H1 (cell line): ENCODE measurements at regions not wholly inside any gene's neighbourhood (a gene's known extent, or its start where the extent isn't known, plus 50 kb on each side); places are given as distances from the start of the nearest gene placed in this dataset.

ENCODE experiments used
- CTCF ChIA-PET: fragments of 300-600 bp; sonication (Branson Sonifier 250); formaldehyde crosslinking; loops from one replicate; lab custom pipeline; 2021; ENCODE audit not compliant: partially characterized antibody; lab: Charles Lee
- POLR2A ChIA-PET: fragments of 300-600 bp; sonication (Branson Sonifier 250); formaldehyde crosslinking; loops from one replicate; lab custom pipeline; 2021; ENCODE audit warnings: inconsistent platforms; ENCODE audit not compliant: partially characterized antibody; lab: Charles Lee
- DNase-seq, 2 experiments: peaks; one replicate each; pipeline versions ENCODE4 v3.0.0 to v3.0.0-alpha.2; 2010 to 2022; ENCODE audit warnings: low spot score in 2 of 2, low read depth in 1 of 2, mixed read lengths in 1 of 2
- FAIRE-seq: peaks from 2 replicates; lab custom pipeline; 2011; peaks lifted over from hg19 to GRCh38; lab: Jason Lieb, UNC
- H2AFZ ChIP-seq: 2 replicates; pipeline ENCODE4 v1.8.1; 2012; ENCODE audit warnings: low read length, inconsistent platforms
- H2AK5ac ChIP-seq: 2 replicates; pipeline ENCODE4 v1.6.1; 2013; ENCODE audit warnings: low read depth, low read length
- H2BK120ac ChIP-seq: replicated peaks from 2 replicates; pipeline ENCODE3; 2013; ENCODE audit warnings: low read depth, low read length, inconsistent platforms
- H2BK12ac ChIP-seq: 2 replicates; pipeline ENCODE4 v1.6.1; 2013; ENCODE audit warnings: low read depth, low read length
- H2BK15ac ChIP-seq: 2 replicates; pipeline ENCODE4 v1.6.1; 2013; ENCODE audit warnings: low read length
- H2BK20ac ChIP-seq: 2 replicates; pipeline ENCODE4 v1.6.1; 2013; ENCODE audit warnings: low read length
- H2BK5ac ChIP-seq: 2 replicates; pipeline ENCODE4 v1.6.1; 2013; ENCODE audit warnings: low read depth, low read length
- H3K14ac ChIP-seq: 2 replicates; pipeline ENCODE4 v1.6.1; 2013; ENCODE audit warnings: inconsistent platforms; ENCODE audit not compliant: insufficient read length
- H3K18ac ChIP-seq: 2 replicates; pipeline ENCODE4 v1.6.1; 2013; ENCODE audit warnings: low read length; ENCODE audit errors: extremely low read depth
- H3K23ac ChIP-seq: 2 replicates; pipeline ENCODE4 v1.6.1; 2013; ENCODE audit warnings: inconsistent platforms; ENCODE audit not compliant: insufficient read length
- H3K23me2 ChIP-seq: 2 replicates; pipeline ENCODE4 v1.6.1; 2013; ENCODE audit warnings: low read depth, low read length
- H3K27ac ChIP-seq: 2 replicates; pipeline ENCODE4 v1.6.1; 2011; ENCODE audit warnings: low read depth, low read length, inconsistent platforms
- H3K27me3 ChIP-seq, 4 experiments: replicated peaks in 1 of 4; 1 replicate in 1 of 4; 2 replicates in 3 of 4; pipeline versions ENCODE4 v1.6.1 to v1.8.1; 2011 to 2013; ENCODE audit warnings: low read length in 3 of 4, mild to moderate bottlenecking in 3 of 4, inconsistent platforms in 2 of 4, mixed read lengths in 2 of 4, moderate library complexity in 1 of 4; ENCODE audit not compliant: control insufficient read depth in 3 of 4, insufficient read depth in 3 of 4; ENCODE audit errors: extremely low read depth in 1 of 4
- H3K36me3 ChIP-seq, 4 experiments: 2 replicates each; pipeline versions ENCODE4 v1.6.1 to v1.8.1; 2011 to 2013; ENCODE audit warnings: mild to moderate bottlenecking in 4 of 4, low read length in 3 of 4, moderate library complexity in 2 of 4, control low read depth in 1 of 4, inconsistent platforms in 1 of 4; ENCODE audit not compliant: insufficient read depth in 4 of 4, control insufficient read depth in 2 of 4
- H3K4ac ChIP-seq: replicated peaks from 2 replicates; pipeline ENCODE3; 2013; ENCODE audit warnings: low read length, low read depth, mixed read lengths, inconsistent platforms; ENCODE audit not compliant: insufficient read length
- H3K4me1 ChIP-seq, 4 experiments: replicated peaks in 1 of 4; 1 replicate in 1 of 4; 2 replicates in 3 of 4; pipeline versions ENCODE4 v1.6.1 to v1.8.1; 2011 to 2013; ENCODE audit warnings: low read length in 3 of 4, inconsistent platforms in 2 of 4, mixed read lengths in 1 of 4; ENCODE audit not compliant: insufficient read depth in 4 of 4, control insufficient read depth in 3 of 4
- H3K4me2 ChIP-seq, 2 experiments: 2 replicates each; pipeline versions ENCODE4 v1.6.1 to v1.8.1; 2011 to 2013; ENCODE audit warnings: low read depth in 2 of 2, low read length in 2 of 2, control low read depth in 1 of 2, inconsistent platforms in 1 of 2, mild to moderate bottlenecking in 1 of 2; ENCODE audit not compliant: insufficient read depth in 1 of 2
- H3K4me3 ChIP-seq, 4 experiments: fragments of 200-600, 300-600 bp in 1 of 4; sonication (generic), shearing (Covaris generic), sonication (Bioruptor Twin) in 1 of 4; 2 replicates each; pipeline versions ENCODE4 v1.5.1 to v1.8.1; 2011 to 2016; ENCODE audit warnings: low read length in 4 of 4, low read depth in 3 of 4, control low read depth in 2 of 4, inconsistent platforms in 2 of 4, mild to moderate bottlenecking in 2 of 4, mixed read lengths in 1 of 4, moderate library complexity in 1 of 4; ENCODE audit not compliant: insufficient read depth in 2 of 4; ENCODE audit errors: extremely low read depth in 1 of 4
- H3K56ac ChIP-seq: replicated peaks from 2 replicates; pipeline ENCODE3; 2013; ENCODE audit warnings: low read depth, mild to moderate bottlenecking, mixed read lengths, low read length, inconsistent platforms; ENCODE audit not compliant: insufficient read length
- H3K79me1 ChIP-seq: 2 replicates; pipeline ENCODE4 v1.6.1; 2013; ENCODE audit warnings: low read depth, low read length, control low read depth
- H3K79me2 ChIP-seq, 2 experiments: 2 replicates each; pipeline versions ENCODE4 v1.6.1 to v1.8.1; 2012 to 2013; ENCODE audit warnings: low read length in 2 of 2, mild to moderate bottlenecking in 2 of 2, inconsistent platforms in 1 of 2; ENCODE audit not compliant: insufficient read depth in 2 of 2, control insufficient read depth in 1 of 2
- H3K9ac ChIP-seq, 4 experiments: replicated peaks in 1 of 4; 1 replicate in 1 of 4; 2 replicates in 3 of 4; pipeline versions ENCODE4 v1.6.1 to v1.8.1; 2011 to 2013; ENCODE audit warnings: low read depth in 3 of 4, low read length in 3 of 4, control low read depth in 2 of 4, mild to moderate bottlenecking in 2 of 4, moderate library complexity in 2 of 4, inconsistent platforms in 1 of 4; ENCODE audit errors: extremely low read depth in 1 of 4
- H3K9me3 ChIP-seq, 2 experiments: 2 replicates each; pipeline versions ENCODE4 v1.6.1 to v1.8.1; 2012 to 2013; ENCODE audit warnings: mild to moderate bottlenecking in 2 of 2, moderate library complexity in 2 of 2, control low read depth in 1 of 2, inconsistent platforms in 1 of 2, low read depth in 1 of 2, low read length in 1 of 2, mixed read lengths in 1 of 2; ENCODE audit not compliant: insufficient read depth in 2 of 2
- H4K20me1 ChIP-seq, 2 experiments: replicated peaks in 1 of 2; 2 replicates each; pipeline versions ENCODE3 to v1.8.1; 2011 to 2013; ENCODE audit warnings: inconsistent platforms in 2 of 2, low read length in 2 of 2, mild to moderate bottlenecking in 1 of 2; ENCODE audit not compliant: insufficient read depth in 2 of 2, control insufficient read depth in 1 of 2
- H4K5ac ChIP-seq: 2 replicates; pipeline ENCODE4 v1.6.1; 2013; ENCODE audit warnings: low read length, low read depth, mixed read lengths, inconsistent platforms; ENCODE audit not compliant: insufficient read length
- H4K8ac ChIP-seq: 2 replicates; pipeline ENCODE4 v1.8.0; 2013; ENCODE audit warnings: mild to moderate bottlenecking, moderate library complexity, low read length, inconsistent platforms; ENCODE audit not compliant: insufficient read depth; ENCODE audit errors: extremely low read depth
- H4K91ac ChIP-seq: replicated peaks from 2 replicates; pipeline ENCODE3; 2013; ENCODE audit warnings: low read length, mixed read lengths, inconsistent platforms; ENCODE audit not compliant: insufficient read length
- JUND ChIP-seq: IDR thresholded peaks from 2 replicates; pipeline ENCODE4 v1.6.1; 2011; ENCODE audit warnings: mild to moderate bottlenecking, improper control_type of control experiment, low read length
- WGBS, 2 experiments: shearing (Covaris generic) in 1 of 2; methylation state at CpG; one replicate each; pipeline versions ENCODE4 v1.1.6 to v1.1.7; 2013 to 2015; ENCODE audit warnings: low lambda C conversion rate in 2 of 2, mixed read lengths in 2 of 2, inconsistent platforms in 1 of 2, low coverage in 1 of 2, missing lambda C conversion rate in 1 of 2; ENCODE audit not compliant: insufficient replicate concordance in 2 of 2, insufficient coverage in 1 of 2, insufficient read length in 1 of 2; ENCODE audit errors: extremely low coverage in 1 of 2, missing lambda C conversion rate in 1 of 2; 5-methylcytosine and 5-hydroxymethylcytosine counted together
- TF ChIP-seq, protein P1 (sequence below): IDR thresholded peaks from 2 replicates; pipeline ENCODE4 v1.6.1; 2012; ENCODE audit warnings: low read length, inconsistent platforms
- TF ChIP-seq, protein P2 (sequence below): IDR thresholded peaks from 2 replicates; pipeline ENCODE4 v1.6.1; 2012; ENCODE audit warnings: inconsistent platforms

DNA sequence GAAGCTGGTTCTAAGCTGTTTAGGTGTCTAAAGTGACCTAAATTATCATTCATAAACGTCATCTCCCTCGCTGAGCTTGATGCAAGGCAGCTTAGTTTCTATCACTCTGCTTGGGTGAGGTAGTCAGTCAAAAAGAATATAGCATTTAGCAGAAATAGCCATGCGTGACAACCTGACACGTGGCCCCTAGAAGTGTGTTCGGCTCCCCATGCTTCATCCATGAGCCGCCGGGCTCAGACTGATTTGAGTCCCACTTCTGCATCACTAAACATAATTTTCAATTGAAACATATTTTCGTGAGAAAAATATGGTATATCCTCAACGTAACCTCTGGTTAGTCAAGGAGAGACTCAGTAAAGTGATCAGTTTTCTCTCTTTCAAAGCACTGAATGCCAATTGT is 459.8 kb downstream of the IRS2 start:
- Histone ChIP-seq H3K36me3 (no peaks in the 10 kb centered on the region), H3K56ac (no peak overlapping the region), H2BK20ac (no peak overlapping the region), H3K23ac (no peak overlapping the region), H3K4me2 (no peak overlapping the region), H3K14ac (no peak overlapping the region), H3K4me3 (no peak overlapping the region), H3K23me2 (no peaks in the 10 kb centered on the region), H3K79me2 (no peaks in the 10 kb centered on the region), H3K18ac (no peak overlapping the region), H3K9me3 (no peaks in the 10 kb centered on the region), H3K9ac (no peak overlapping the region), H4K5ac (no peak overlapping the region), H3K4ac (no peak overlapping the region), H3K27ac (no peak overlapping the region), H4K8ac (no peak overlapping the region), H4K20me1 (no peaks in the 10 kb centered on the region), H3K79me1 (no peaks in the 10 kb centered on the region), H3K4me1 (no peaks in the 10 kb centered on the region), H2AK5ac (no peak overlapping the region), H2BK12ac (no peak overlapping the region), H2BK15ac (no peak overlapping the region), H3K27me3 (no peaks in the 10 kb centered on the region), H2AFZ (no peak overlapping the region), H2BK120ac (no peak overlapping the region), H4K91ac (no peak overlapping the region), H2BK5ac (no peak overlapping the region)
- FAIRE-seq: no peak
- WGBS, 2 experiments: 94% methylated on average over 9 of the region's 9 CpGs; no CpG with 5 or more reads in 1 of the 2 experiments
- ChIA-PET CTCF (no interaction called here), POLR2A (no interaction called here)
- no peak for DNase-seq
- TF ChIP-seq, protein P1, sequence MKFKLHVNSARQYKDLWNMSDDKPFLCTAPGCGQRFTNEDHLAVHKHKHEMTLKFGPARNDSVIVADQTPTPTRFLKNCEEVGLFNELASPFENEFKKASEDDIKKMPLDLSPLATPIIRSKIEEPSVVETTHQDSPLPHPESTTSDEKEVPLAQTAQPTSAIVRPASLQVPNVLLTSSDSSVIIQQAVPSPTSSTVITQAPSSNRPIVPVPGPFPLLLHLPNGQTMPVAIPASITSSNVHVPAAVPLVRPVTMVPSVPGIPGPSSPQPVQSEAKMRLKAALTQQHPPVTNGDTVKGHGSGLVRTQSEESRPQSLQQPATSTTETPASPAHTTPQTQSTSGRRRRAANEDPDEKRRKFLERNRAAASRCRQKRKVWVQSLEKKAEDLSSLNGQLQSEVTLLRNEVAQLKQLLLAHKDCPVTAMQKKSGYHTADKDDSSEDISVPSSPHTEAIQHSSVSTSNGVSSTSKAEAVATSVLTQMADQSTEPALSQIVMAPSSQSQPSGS: no peak
- TF ChIP-seq, protein P2, sequence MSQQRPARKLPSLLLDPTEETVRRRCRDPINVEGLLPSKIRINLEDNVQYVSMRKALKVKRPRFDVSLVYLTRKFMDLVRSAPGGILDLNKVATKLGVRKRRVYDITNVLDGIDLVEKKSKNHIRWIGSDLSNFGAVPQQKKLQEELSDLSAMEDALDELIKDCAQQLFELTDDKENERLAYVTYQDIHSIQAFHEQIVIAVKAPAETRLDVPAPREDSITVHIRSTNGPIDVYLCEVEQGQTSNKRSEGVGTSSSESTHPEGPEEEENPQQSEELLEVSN: no peak
- TF ChIP-seq JUND: no peak
